RWPE2 (cell line): ENCODE measurements at regions not wholly inside any gene's neighbourhood (a gene's known extent, or its start where the extent isn't known, plus 50 kb on each side); places are given as distances from the start of the nearest gene placed in this dataset.
A peak's percentile ranks its signal among the peaks of the same experiment; 100 is the strongest.

ENCODE experiments used
- ATAC-seq: fragments of 200-7000 bp; cut with Tn5 transposase; 3 replicates; pipeline ENCODE4 v1.9.1; 2021; ENCODE audit warnings: low read depth
- DNase-seq: peaks from one replicate; pipeline ENCODE4 v3.0.0-alpha.2; 2020; ENCODE audit warnings: low spot score
- H3K27ac ChIP-seq: fragments of 450-650 bp; 2 replicates; pipeline ENCODE4 v1.5.1; 2017; ENCODE audit warnings: mild to moderate bottlenecking; ENCODE audit not compliant: poor library complexity, severe bottlenecking
- H3K27me3 ChIP-seq: fragments of 250-450 bp; sonication (Bioruptor Pico); 2 replicates; pipeline ENCODE4 v1.5.1; 2021; ENCODE audit warnings: mild to moderate bottlenecking, moderate library complexity; ENCODE audit not compliant: insufficient read depth, poor library complexity, severe bottlenecking
- H3K36me3 ChIP-seq: fragments of 250-450 bp; sonication (Bioruptor Pico); 2 replicates; pipeline ENCODE4 v1.5.1; 2020; ENCODE audit warnings: low read depth, mild to moderate bottlenecking, moderate library complexity
- H3K4me1 ChIP-seq: fragments of 250-450 bp; sonication (Bioruptor Pico); 2 replicates; pipeline ENCODE4 v1.5.1; 2021; ENCODE audit warnings: mild to moderate bottlenecking, moderate library complexity; ENCODE audit not compliant: insufficient read depth, poor library complexity, severe bottlenecking
- H3K4me3 ChIP-seq: fragments of 250-450 bp; sonication (Bioruptor Pico); 2 replicates; pipeline ENCODE4 v1.5.1; 2021; ENCODE audit warnings: mild to moderate bottlenecking, moderate library complexity; ENCODE audit not compliant: severe bottlenecking
- H3K9me3 ChIP-seq: fragments of 250-450 bp; sonication (Bioruptor Pico); 2 replicates; pipeline ENCODE4 v1.5.1; 2021; ENCODE audit warnings: mild to moderate bottlenecking, moderate library complexity; ENCODE audit not compliant: severe bottlenecking
- TF ChIP-seq, protein P1 (sequence below): fragments of 450-650 bp; IDR thresholded peaks from one replicate; pipeline ENCODE4 v1.5.1; 2017; ENCODE audit warnings: mild to moderate bottlenecking, moderate library complexity; ENCODE audit not compliant: poor library complexity, severe bottlenecking

DNA sequence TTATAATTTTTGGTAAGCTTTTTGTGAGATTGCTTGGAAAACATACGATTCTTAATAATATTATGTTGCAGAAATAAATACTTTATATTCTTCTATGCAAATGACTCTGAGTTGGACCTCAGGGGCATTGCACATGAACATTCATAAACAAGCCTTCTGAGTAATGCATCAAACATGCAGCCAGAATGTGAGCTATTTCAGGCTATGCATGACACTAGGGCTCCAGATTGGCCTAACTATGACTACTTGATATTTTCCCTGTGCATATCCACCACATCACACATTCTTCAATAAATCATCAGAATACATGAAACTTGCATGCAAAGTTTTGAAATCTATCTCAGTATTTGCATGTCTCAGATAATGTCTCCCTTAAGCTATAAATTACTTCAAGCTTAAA, 560.1 kb downstream of the CDY2B start:
- Histone ChIP-seq H3K9me3 (no peaks in the 10 kb centered on the region), H3K4me3 (no peak overlapping the region), H3K4me1 (peaks cover 10% of the 10 kb centered on the region), H3K27me3 (no peaks in the 10 kb centered on the region), H3K27ac (no peak overlapping the region), H3K36me3 (no peaks in the 10 kb centered on the region)
- TF ChIP-seq, protein P1, sequence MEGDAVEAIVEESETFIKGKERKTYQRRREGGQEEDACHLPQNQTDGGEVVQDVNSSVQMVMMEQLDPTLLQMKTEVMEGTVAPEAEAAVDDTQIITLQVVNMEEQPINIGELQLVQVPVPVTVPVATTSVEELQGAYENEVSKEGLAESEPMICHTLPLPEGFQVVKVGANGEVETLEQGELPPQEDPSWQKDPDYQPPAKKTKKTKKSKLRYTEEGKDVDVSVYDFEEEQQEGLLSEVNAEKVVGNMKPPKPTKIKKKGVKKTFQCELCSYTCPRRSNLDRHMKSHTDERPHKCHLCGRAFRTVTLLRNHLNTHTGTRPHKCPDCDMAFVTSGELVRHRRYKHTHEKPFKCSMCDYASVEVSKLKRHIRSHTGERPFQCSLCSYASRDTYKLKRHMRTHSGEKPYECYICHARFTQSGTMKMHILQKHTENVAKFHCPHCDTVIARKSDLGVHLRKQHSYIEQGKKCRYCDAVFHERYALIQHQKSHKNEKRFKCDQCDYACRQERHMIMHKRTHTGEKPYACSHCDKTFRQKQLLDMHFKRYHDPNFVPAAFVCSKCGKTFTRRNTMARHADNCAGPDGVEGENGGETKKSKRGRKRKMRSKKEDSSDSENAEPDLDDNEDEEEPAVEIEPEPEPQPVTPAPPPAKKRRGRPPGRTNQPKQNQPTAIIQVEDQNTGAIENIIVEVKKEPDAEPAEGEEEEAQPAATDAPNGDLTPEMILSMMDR = no peak
- DNase-seq = no peak
- peak; percentile 97 for ATAC-seq

- ATAC-seq (no peak), DNase-seq (no peak)
- no peaks in the 10 kb centered on the region for H3K9me3 ChIP-seq
- no peak overlapping the region for H3K27ac ChIP-seq
- peaks cover 10% of the 10 kb centered on the region for H3K4me1 ChIP-seq
- TF ChIP-seq, protein P1 = no peak
- no peaks in the 10 kb centered on the region for H3K36me3 ChIP-seq
- H3K27me3 ChIP-seq = no peaks in the 10 kb centered on the region
- H3K4me3 ChIP-seq = no peak overlapping the region
Measured at GRCh38 chrY:17318631-17319030, 561.4 kb downstream of the CDY2B start.

DNA sequence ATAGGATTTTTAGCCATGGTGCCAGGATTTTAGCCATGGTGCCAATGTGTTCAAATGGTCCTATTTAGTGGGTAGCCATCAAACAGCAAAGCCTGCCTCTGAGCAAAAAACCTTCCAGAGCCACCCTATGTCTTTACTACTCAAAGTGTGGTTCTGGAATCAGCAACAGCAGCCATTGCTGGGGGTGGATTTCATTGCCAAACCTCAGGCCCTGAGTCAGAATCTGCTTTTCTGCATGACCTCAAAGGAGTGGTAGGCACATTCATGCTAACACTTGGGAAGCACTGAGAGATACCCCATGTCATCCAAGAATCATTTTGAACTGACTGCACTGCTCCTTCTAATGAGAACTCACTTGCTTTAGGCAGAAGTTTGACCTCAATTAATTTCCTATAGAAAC, 603.0 kb downstream of the CDY2B start:
- Histone ChIP-seq H3K9me3 (no peaks in the 10 kb centered on the region), H3K27me3 (no peaks in the 10 kb centered on the region), H3K4me1 (no peaks in the 10 kb centered on the region), H3K36me3 (no peaks in the 10 kb centered on the region), H3K4me3 (no peak overlapping the region), H3K27ac (no peak overlapping the region)
- DNase-seq = no peak
- no peak for ATAC-seq
- TF ChIP-seq, protein P1 = no peak

GRCh38 chrY:17259497-17259896, 620.5 kb downstream of the CDY2B start:
- no peak overlapping the region for H3K4me3 ChIP-seq
- TF ChIP-seq, protein P1 = no peak
- peaks cover 9% of the 10 kb centered on the region for H3K4me1 ChIP-seq
- DNase-seq (no peak), ATAC-seq (peak; percentile 93)
- H3K36me3 ChIP-seq = no peaks in the 10 kb centered on the region
- H3K27ac ChIP-seq = peak overlapping the region; percentile 11
- no peaks in the 10 kb centered on the region for H3K9me3 ChIP-seq
- H3K27me3 ChIP-seq = no peaks in the 10 kb centered on the region

DNA sequence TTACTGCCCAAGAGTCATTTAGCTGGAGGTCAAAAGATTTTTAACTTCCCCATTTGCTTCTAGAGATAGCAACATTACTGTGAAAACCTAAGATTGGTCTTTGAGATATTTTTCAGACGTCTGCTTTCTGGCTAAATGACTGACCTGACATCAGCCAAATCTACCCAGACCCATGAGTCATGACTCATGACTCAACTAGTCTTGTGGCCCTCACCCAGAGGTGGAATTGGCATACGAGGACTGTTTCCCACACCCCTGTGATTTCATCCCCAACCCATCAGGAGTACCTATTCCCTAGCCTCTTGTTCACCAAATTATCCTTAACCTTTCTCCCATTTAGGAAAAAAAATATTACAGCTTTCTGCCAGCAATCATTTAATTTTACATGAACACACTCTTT, 641.6 kb downstream of the CDY2B start:
- ATAC-seq = peak; percentile 94

More for the DNA sequence above, 641.6 kb downstream of the CDY2B start:
- Histone ChIP-seq H3K27me3 (no peaks in the 10 kb centered on the region), H3K4me1 (peaks cover 15% of the 10 kb centered on the region), H3K4me3 (no peak overlapping the region), H3K27ac (peak overlapping the region; percentile 48), H3K9me3 (no peaks in the 10 kb centered on the region), H3K36me3 (no peaks in the 10 kb centered on the region)
- peak; percentile 56 for DNase-seq
- TF ChIP-seq, protein P1 = no peak
